Heart right ventricle (tissue), 16 donors: ENCODE measurements at regions not wholly inside any gene's neighbourhood (a gene's known extent, or its start where the extent isn't known, plus 50 kb on each side); places are given as distances from the start of the nearest gene placed in this dataset.

Experiments used
- ATAC-seq, 8 donors: fragments of 200-7000 bp; cut with Tn5 transposase; one replicate each; pipeline ENCODE4 v1.9.1; 2020; ENCODE audit warnings: mild to moderate bottlenecking in 8 of 8, moderate library complexity in 8 of 8, moderate number of reproducible peaks in 1 of 8
- DNase-seq, 2 donors: peaks; one replicate each; pipeline ENCODE4 v3.0.0-alpha.2; 2020
- H3K27ac ChIP-seq, 10 donors: fragments of 200-600 bp; sonication (generic) in 2 of 10; one replicate each; pipeline versions ENCODE4 v1.5.0 to v1.8.0; 2020 to 2022; ENCODE audit warnings: mild to moderate bottlenecking in 3 of 10
- H3K27me3 ChIP-seq, 7 donors: fragments of 200-600 bp; one replicate each; pipeline ENCODE4 v1.8.0; 2021 to 2022; ENCODE audit warnings: mild to moderate bottlenecking in 2 of 7
- H3K36me3 ChIP-seq, 9 donors: fragments of 200-600 bp; sonication (generic) in 1 of 9; one replicate each; pipeline versions ENCODE4 v1.5.0 to v1.8.0; 2020 to 2022; ENCODE audit warnings: mild to moderate bottlenecking in 2 of 9
- H3K4me1 ChIP-seq, 9 donors: fragments of 200-600 bp; sonication (generic) in 1 of 9; one replicate each; pipeline versions ENCODE4 v1.5.0 to v1.8.0; 2020 to 2022; ENCODE audit warnings: mild to moderate bottlenecking in 4 of 9
- H3K4me3 ChIP-seq, 10 donors: fragments of 200-600 bp; sonication (generic) in 2 of 10; one replicate each; pipeline versions ENCODE4 v1.5.0 to v1.8.0; 2020 to 2022; ENCODE audit warnings: mild to moderate bottlenecking in 7 of 10, moderate library complexity in 2 of 10
- H3K9me3 ChIP-seq, 11 donors: fragments of 200-600 bp in 10 of 11; sonication (generic) in 2 of 11; one replicate each; pipeline versions ENCODE4 v1.5.0 to v1.8.0; 2013 to 2022; ENCODE audit warnings: mild to moderate bottlenecking in 2 of 11, control low read depth in 1 of 11, moderate library complexity in 1 of 11
- WGBS, 2 donors: extraction: QIAGEN DNeasy Blood & Tissue Kit; methylation state at CpG; one replicate each; pipeline ENCODE4 v1.1.7; 2013; ENCODE audit warnings: inconsistent platforms in 1 of 2; 5-methylcytosine and 5-hydroxymethylcytosine counted together
- intact Hi-C, 10 donors: fragments of 100-400 bp; cut with DNase I; formaldehyde crosslinking; loops; one replicate each; pipeline versions ENCODE4 v1.11.1 to v1.14.2; 2022
- TF ChIP-seq, protein P1 (sequence below), 9 donors: fragments of 200-600 bp; sonication (generic) in 2 of 9; IDR thresholded peaks; one replicate each; pipeline versions ENCODE4 v1.5.0 to v1.8.0; 2021 to 2022; ENCODE audit warnings: antibody characterized with exemption in 9 of 9, mild to moderate bottlenecking in 5 of 9, moderate library complexity in 1 of 9
- donor health status: Arrhythmogenic right ventricular cardiomyopathy.
- donor health status: ischemic (EF 13 %, LVEDD 7.1; RV severe dilation, severe dysfunction).
- donor health status: healthy with polysubstance abuse.
- donor health status: DM: no; HTN: yes; CAD: no.
- donor health status: DM: no; HTN: no; CAD: no.
- donor health status: ischemic (EF 25% LVEDD 6.9; RV normal size, moderate dysfunction).
- donor health status: ischemic (EF 25% LVEDD 5.7; RV mildly dilated, moderate dysfunction).
- donor health status: healthy.
- donor health status: DM: yes; HTN: yes; CAD: no.
- donor health status: Ischemic cardiomyopathy.
- donor health status: ischemic (EF 35%, LVEDD 5.7; RV mildly dilated, moderate dysfunction).
- donor health status: nonischemic (EF 11% LVEDD 7.7; RV severe dilation, severe dysfunction).
- donor health status: DM: yes; HTN: yes; CAD: no.
- donor health status: PGD.
- donor health status: ischemic (EF 29% LVEDD 5.4; RV normal size, mild dysfunction).
- donor health status: nonischemic (EF 23%, LVEDD 6.1; RV moderate dilation, normal function).

DNA sequence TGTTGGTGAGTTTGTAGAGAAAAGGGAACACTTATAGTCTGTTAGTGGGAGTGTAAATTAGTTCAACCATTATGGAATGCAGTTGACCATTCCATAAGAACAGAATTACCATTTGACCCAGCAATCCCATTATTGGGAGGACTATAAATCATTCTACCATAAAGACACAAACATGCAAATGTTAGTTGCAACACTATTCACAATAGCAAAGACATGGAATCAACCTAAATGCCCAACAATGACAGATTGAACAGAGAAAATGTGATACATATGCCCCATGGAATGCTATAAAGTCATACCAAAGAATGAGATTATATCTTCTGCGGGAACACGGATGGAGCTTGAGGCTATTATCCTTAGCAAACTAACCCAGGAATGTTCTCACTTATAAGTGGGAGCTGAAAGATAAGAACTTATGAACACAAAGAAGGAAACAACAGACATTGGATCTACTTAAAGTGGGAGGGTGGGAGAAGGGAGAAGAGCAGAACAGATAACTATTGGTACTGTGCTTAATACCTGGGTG is 1819.2 kb upstream of the ADGRL3 start:
- TF ChIP-seq, protein P1, sequence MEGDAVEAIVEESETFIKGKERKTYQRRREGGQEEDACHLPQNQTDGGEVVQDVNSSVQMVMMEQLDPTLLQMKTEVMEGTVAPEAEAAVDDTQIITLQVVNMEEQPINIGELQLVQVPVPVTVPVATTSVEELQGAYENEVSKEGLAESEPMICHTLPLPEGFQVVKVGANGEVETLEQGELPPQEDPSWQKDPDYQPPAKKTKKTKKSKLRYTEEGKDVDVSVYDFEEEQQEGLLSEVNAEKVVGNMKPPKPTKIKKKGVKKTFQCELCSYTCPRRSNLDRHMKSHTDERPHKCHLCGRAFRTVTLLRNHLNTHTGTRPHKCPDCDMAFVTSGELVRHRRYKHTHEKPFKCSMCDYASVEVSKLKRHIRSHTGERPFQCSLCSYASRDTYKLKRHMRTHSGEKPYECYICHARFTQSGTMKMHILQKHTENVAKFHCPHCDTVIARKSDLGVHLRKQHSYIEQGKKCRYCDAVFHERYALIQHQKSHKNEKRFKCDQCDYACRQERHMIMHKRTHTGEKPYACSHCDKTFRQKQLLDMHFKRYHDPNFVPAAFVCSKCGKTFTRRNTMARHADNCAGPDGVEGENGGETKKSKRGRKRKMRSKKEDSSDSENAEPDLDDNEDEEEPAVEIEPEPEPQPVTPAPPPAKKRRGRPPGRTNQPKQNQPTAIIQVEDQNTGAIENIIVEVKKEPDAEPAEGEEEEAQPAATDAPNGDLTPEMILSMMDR (IDR thresholded peaks at IDR 0.05) = no peak
- WGBS, 2 donors = 53 to 57% methylated on average over 2 of the region's 2 CpGs
- Histone ChIP-seq H3K9me3 (peaks cover 0 to 8% (median 0%) of the 10 kb centered on the region in 11 donors), H3K4me3 (no peak overlapping the region), H3K27ac (no peak overlapping the region), H3K4me1 (no peaks in the 10 kb centered on the region), H3K36me3 (no peaks in the 10 kb centered on the region), H3K27me3 (no peaks in the 10 kb centered on the region)
- no peak for DNase-seq
- intact Hi-C loops = no loop called here
- no peak for ATAC-seq

DNA sequence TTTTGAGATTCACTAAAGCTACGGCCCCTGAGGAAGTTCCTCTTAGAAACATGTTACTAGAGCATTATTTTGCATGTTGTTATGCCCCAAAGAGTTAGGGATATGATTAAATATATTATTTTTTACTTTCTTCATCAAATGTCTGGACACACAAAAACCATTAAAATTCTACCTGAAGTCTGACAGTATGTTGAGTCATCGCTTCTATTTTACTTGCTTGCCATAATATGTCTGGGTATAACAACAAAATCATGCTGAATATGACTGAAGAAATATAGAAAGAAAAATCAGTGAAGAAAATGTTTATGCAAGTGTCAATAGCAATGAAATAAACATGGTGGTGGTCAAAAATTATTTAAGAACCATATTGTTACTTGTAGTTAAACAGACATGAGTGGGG is 1818.5 kb upstream of the ADGRL3 start:
- Histone ChIP-seq H3K4me1 (no peaks in the 10 kb centered on the region), H3K27me3 (no peaks in the 10 kb centered on the region), H3K36me3 (no peaks in the 10 kb centered on the region), H3K27ac (no peak overlapping the region), H3K9me3 (peaks cover 0 to 8% (median 0%) of the 10 kb centered on the region in 11 donors), H3K4me3 (no peak overlapping the region)
- 72 to 78% methylated on average over 2 of the region's 2 CpGs for WGBS, 2 donors
- intact Hi-C loops = no loop called here
- no peak for ATAC-seq
- TF ChIP-seq, protein P1 (IDR thresholded peaks at IDR 0.05) = no peak
- DNase-seq = no peak

DNA sequence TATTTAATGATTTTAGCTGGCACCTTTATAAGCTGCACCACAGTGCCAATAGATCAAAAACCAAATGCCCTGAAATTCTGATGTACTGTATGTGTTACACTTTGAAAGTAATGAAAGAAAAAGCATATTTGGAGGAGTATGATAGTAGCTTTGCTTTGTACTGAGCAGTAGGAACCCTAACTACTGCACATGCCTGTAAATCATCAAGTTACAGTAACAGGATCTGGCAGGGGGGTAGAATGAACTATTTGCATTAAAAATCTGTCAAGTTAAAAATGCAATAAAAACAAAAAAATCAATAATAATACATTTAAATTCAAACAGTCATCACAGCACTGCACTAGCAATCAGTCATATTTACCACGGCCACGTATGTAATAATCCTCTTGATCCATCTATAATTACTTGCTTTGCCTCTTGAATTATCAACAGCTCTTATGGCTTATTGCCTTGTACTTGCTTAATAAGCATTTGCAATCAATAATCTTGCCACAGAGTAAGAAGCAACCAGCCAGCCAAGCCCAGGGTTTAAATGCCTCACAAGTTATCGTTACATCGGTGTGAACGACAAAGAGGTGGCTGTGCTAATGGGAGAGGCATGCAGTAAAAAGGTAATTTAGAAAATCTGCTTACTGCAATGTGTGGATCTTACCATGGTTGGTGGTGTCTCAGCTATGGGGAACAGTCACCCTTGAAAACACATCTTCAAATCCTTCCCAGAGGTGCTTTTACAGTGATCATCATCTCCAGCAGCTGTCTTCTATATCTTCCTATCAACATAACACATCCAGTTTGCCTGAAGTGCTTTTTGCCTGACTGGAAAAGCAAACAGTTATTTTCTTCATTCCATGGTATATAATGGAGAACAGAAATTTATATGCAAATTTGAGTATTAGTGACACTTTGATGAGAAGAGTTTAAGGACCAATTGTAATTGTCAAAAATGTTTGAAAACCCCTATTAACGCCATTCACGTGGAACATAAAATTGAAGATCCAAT is 1812.1 kb upstream of the ADGRL3 start:
- ATAC-seq = no peak
- H3K4me1 ChIP-seq = no peaks in the 10 kb centered on the region
- TF ChIP-seq, protein P1 (IDR thresholded peaks at IDR 0.05) = no peak
- no peak overlapping the region for H3K27ac ChIP-seq
- DNase-seq = no peak
- 85 to 90% methylated on average over 7 of the region's 7 CpGs for WGBS, 2 donors
- intact Hi-C loops = no loop called here
- no peaks in the 10 kb centered on the region for H3K36me3 ChIP-seq
- H3K4me3 ChIP-seq = no peak overlapping the region
- no peaks in the 10 kb centered on the region for H3K27me3 ChIP-seq
- peaks cover 0 to 17% (median 0%) of the 10 kb centered on the region in 11 donors for H3K9me3 ChIP-seq

DNA sequence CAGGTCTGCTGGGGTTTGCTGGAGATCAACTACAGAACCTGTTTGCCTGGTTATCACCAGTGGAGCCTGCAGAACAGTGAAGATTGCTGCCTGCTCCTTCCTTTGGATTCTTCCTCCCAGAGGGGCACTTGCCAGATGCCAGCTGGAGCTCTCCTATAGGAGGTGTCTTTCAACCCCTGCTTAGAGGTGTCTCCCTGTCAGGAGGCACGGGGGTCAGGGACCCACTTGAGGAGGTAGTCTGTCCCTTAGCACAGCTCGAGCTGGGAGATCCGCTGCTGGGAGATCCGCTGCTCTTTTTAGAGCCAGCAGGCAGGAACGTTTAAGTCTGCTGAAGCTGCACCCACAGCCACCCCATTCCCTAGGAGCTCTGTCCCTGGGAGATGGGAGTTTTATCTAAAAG is 1806.3 kb upstream of the ADGRL3 start:
- Histone ChIP-seq H3K36me3 (no peaks in the 10 kb centered on the region), H3K4me3 (no peak overlapping the region), H3K9me3 (peaks cover 0 to 29% (median 0%) of the 10 kb centered on the region in 11 donors), H3K4me1 (no peaks in the 10 kb centered on the region), H3K27me3 (no peaks in the 10 kb centered on the region), H3K27ac (no peak overlapping the region)
- intact Hi-C loops = no loop called here
- TF ChIP-seq, protein P1 (IDR thresholded peaks at IDR 0.05) = no peak
- ATAC-seq (no peak), DNase-seq (no peak)
- 75 to 79% methylated on average over 5 of the region's 5 CpGs for WGBS, 2 donors
